Lung microvascular endothelial cell (primary cell): ENCODE measurements at regions not wholly inside any gene's neighbourhood (a gene's known extent, or its start where the extent isn't known, plus 50 kb on each side); places are given as distances from the start of the nearest gene placed in this dataset.

Experiments
- DNase-seq, 2 donors: peaks; one replicate each; pipeline versions ENCODE4 v3.0.0 to v3.0.0-alpha.2; 2010; ENCODE audit warnings: low read depth in 2 of 2

DNA sequence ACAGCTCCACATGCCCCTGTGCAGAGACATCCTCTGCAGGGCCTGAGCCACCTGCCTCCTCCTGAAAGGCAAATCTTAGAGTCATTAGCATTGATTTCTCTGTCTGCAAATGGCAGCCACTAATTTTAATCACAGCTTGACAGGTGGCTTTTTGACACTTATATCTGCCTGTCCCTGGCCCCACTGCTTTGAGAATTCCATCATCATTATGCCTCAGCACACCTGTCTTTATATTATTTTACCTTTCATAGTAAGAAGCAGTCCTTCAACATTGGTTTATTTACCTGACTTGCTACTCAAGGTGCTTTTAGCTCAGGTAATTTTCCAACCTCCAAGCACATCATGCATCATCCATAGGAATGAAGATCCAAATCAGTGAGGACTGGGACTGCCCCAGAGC lies 451.3 kb downstream of the MTRR start:
- DNase-seq = no peak

DNA sequence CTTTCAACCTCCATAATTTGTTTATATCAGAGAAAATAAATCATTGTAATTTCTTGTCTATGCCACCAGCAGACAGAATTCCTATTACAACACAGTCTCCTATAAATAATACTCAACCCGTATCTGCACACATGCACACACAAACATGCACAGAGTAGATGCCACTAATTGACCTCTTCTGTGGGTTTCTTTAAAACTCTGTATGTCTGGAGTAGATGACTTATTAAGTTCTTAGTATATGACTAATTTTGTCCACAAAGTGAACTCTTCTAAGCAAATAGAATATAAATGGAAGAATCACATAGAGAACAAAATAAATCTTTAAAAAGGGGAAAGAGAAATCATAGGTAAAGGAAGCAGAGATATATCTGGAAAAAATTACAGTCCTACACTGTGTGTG lies 452.3 kb downstream of the MTRR start:
- no peak for DNase-seq

DNA sequence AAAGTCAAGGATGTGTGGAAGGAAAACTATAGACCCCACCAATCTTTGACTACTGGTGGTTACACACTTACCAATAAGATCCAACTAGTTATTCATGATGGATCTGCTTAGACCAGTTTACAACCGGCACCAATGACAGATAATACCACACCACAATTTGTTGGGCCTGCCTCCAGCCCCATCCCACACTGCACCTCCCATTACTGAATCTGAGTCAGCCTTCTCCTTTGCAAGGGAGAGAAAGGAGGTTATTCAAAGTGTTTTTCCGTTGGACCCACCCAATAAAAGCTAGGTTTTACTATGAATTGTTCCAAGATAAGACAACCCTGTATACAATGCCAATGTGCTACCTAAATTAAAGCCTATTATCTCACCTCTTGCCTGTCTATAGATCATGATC lies 453.5 kb downstream of the MTRR start:
- no peak for DNase-seq

DNA sequence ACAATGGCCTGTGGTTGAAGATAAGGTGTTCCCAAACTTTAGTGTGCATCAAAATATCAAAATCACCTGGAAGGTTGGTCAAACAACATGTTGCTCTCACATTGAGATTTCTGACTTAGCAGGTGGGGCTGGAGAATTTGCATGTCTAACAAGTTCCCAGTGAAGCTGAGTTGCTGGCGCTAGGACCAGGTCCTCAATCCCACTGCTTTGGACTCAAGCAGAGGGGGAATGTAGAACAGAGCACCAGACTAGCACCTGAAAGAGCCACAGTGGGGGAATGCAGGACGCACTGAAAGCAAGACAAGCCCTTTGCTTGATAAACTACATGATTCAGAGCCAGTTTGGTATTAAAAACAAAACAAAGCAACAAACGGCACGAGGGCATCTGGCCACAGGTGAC lies 458.1 kb downstream of the MTRR start:
- no peak for DNase-seq

DNA sequence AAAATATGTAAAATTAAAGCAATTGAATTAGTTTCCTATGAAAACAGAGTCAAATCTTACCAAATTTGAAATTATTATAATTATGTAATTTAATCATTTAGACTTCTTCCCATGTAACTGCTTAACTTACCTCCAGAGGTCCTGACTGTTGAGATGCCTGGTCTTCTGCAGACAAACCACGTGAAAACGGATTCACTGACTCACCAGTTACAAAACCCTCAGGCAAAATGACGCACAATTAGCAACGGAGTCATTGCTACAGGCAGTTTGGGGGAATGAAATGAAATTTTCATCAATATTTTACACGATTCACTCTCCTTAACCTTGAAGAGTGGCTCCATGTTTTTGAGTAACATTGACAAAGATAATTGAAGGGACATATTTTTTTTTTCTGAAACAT lies 460.8 kb downstream of the MTRR start:
- DNase-seq = no peak

DNA sequence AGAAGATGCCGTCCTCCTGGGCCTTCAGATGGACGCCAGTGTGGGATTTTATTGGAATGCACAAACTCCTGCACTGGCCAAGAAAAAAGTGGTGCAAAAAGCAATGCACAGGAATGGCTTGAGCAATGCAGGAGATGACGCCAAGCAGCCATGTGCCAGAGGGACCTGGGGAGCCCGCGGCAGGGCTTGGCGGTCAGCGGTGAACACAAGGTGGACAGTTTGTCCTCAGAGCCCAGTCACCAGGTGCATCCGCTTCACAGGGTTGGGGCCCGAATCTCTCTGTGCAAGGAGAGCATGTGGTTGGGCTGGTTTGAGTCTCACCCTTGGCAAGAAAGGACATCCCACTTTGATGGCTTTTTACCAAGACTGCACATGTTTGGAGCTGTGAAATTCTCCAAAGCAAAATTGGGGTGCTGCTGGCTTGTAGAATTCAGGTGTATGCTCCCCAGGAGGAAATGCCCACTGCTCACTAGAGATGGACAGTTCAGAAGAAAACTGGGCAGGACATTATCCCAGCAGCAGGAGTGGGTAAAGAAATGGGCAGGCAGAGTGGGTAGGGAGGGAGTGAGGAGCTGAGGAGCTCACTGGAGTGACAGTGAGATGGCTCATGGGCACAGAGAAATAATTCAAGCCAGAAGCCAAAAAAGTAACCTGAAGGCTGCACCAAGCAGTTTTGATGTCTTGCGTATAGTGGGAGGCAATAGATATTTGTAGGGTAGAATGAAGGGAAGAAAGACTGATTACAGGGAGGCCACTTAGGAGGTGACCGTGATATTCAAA lies 463.9 kb downstream of the MTRR start:
- no peak for DNase-seq

DNA sequence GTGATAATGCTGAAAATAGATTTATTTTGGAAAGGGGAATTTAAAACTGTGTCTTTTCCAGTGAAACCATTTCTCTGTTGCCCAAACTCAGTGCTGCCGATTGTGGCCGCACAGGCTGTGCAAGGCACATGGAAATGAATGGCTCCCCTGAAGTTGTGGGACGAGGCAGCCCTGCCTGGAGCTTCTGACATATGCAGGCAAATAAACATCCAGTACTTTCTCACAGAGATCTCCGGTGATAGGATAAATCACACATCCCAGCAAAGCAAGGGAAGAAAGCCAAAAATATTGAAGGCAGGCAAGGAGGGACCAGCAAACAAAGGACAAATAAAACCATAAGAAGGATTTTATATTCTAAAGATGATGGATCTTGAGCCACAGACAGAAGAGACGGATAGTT lies 464.5 kb downstream of the MTRR start:
- DNase-seq = no peak

DNA sequence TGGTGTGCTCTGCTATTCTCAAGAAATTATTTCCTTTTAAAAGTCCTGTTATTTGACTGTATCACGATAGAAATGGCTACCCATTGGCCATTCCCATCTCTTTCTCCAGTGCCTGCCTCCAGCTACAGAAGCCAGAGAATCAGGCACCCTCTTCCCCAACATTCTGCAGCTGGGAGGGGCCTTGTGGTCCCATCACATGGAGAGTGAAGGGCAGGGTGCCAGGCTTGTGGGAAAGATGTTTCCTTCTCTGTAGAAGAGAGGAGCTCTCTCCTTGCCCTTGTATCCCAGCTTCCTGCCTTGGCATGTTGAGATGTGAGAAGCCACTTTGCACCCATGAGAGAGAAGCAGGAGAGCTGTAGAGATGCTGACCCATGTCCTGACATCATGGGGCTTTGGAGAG lies 465.0 kb downstream of the MTRR start:
- DNase-seq = no peak

DNA sequence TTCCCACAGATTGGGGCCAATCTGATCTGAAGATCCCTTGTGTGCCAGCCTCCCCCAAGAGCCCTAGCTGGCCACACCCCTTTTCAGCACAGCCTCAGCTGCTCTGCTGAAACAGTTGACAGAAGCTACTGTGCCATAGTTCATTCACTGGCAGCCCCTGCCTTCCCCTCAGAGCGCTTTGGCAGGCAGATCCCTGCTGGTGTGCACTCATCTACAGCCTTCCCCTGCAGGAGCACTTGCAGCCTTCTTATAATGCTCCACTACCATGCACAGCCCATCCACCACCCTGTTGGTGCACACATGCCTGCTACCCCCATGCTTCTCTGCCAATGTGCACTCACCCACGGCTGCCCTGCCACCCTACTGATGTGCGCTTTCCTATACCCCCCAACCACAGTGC lies 471.3 kb downstream of the MTRR start:
- no peak for DNase-seq

DNA sequence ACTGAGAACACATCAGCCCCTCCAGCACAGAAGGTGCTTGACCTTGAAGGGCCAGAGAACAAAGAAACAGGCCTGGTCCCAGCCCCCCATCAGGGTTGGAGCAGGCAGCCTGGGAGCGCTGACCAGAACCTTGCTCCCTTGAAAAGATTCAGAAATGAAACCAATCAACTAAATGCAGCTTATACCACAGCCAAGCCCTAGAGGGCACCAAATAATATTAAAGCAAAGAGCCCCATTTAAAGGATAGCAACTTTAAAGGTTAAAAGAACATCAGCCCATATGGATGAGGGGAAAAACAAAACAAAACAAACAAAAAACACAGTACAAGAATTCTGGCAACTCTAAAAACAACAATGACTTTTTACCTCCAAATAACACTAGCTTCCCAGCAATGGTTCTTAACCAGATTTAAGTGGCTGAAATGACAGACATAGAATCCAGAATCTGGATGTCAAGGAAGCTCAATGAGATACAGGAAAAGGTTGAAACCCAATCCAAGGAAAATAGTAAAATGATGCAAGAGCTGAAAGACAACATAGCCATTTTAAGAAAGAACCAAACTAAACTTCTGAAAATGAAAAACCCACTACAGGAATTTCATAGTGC lies 471.9 kb downstream of the MTRR start:
- no peak for DNase-seq

DNA sequence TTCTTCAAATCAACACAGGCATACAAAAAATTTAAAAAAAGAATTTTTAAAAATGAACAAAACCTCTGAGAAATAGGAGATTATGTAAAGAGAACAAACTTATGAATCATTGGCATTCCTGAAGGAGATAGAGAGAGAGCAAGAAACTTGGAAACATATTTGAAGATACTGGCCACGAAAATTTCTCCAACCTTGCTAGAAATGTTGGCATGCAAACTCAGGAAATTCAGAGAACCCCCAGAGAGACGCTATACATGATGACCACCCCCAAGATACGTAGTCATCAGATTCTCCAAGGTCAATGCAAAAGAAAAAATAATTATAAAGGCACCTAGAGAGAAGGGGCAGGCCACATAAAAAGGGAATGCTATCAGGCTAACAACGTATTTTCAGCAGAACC lies 472.5 kb downstream of the MTRR start:
- DNase-seq = no peak

DNA sequence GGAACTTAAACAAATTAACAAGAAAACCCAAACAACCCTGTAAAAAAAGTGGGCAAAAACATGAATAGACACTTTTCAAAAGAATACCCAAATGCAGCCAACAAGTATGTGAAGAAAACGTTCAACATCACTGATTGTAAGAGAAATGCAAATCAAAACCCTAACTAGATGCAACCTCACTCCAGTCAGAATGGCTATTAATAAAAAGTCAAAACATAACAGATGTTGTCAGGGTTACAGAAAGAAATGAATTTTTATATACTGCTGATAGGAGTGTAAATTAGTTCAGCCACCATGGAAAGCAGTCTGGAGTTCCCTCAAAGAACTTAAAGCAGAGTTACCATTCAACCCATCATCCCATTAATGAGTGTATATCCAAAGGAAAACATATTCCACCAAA lies 479.0 kb downstream of the MTRR start:
- no peak for DNase-seq

DNA sequence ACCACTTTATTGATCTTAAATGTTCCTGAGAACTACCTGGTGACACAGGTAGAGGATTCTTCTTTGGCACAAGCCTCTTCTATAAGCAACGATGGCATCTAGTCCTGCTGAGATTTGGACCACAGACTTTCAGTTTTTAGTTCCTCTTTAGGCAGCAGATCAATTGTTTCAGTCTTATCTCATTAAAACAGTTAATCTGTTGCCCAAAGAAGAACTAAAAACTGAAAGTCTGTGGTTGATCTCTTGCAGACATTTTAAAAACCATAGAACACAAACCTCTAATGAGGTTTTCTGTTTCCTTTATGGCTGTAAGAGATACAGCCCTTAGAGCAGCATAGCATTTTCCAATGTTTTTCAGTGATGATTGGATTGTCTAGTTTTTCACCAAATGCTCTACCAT lies 480.9 kb downstream of the MTRR start:
- DNase-seq = no peak

DNA sequence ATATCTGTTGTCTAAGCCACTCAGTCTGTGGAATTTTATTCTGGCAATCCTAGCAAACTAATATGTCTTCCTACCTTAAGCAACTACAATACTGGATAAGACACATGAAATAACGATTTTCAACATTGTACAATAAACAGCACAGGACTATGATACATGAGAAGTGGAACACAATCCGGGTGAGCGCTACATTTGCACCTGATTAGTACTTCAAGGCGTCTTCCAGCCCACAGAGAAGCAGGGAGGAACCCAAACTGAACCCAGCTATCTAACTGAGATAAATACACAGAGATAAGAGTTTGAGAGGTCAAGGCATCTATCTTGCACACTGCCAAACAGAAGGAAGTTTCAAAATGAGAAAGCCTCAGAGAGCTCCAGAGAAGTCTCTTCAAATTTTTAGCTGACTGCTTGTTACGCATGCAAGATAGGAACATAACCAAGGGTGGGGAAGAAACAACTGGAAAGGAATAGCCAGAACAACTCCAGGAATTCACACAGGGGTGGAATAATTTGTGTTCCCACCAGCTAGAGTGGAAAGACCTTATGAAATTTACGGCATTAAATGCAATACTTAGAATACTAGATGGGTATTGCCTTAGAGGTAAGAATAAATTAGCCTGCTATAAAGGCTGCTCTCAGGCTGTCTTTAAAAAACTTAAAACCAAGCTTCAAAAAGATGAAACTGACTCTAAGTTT lies 481.8 kb downstream of the MTRR start:
- no peak for DNase-seq

DNA sequence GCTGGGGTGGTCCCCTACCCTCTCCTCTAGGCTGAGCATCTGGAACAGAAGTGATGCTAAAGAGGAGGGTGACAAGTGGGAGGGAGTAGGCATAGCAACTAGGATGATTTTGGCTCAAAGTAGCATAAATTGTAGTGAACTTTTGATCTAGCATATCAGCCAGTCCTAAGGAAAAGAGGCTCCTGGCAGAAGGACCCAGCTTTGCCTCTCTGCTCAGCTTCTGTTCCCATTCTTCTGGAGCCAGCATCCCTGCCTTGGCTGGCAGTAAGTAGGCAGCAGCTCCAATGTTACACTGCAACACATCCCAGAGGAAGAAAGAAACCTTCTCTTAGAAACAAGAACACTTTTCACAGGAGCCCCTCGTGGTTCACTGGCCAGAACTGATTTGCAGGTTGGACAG lies 487.0 kb downstream of the MTRR start:
- no peak for DNase-seq

DNA sequence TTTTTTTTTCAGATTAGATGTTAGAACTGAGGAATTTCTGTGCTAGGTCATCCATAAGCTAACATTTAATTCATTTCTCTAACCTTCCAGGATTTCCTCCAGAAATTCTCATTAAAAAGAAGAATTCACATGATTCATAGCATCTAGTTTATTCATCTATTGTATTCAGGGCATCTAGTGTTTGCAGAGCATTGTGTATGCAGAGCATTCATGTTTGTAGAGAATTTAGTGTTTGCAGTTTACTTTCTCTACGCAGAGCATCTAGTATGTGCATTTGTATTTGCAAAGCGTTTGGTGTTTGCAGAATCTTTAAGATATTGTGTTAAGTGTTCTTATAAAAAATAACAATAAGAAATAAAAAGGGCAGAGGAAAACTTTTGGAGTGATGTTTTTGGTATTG lies 491.1 kb downstream of the MTRR start:
- no peak for DNase-seq

DNA sequence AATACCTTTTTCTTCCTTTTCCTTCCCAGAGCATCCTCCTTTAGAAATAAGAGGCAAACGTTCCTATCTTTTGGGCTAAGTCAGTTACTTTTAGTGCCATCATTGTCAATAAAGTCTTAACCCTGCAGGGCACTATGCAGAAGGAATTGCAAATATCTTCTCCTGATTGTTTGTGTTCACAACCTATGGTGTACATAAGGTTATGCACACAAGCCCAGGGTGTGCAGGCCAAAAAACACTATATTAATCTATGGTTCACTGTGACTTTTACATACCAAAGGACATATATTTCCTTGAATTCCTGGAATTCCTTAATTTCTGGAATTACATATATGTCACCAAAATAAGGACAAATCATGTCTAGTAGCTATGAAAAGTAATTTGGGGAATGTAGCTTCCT lies 493.5 kb downstream of the MTRR start:
- DNase-seq = no peak

DNA sequence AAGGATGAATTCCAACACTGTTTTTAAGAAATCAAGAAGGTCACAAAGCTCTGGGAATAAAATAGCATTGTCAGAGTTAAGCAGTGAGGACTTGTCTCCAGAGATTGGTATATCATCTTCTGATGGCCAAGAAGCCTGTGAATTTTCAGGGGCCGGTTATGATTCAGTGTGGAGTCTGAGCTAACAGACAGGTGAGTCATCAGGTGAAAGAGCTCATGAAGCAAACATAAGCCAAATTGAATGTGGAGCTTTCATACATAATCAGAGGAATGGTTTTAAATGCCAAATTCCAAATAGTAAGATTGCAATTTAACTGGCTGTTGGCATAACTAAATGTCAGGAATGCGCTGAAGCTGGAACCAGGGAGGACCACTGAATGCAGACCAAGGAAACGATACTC lies 494.2 kb downstream of the MTRR start:
- DNase-seq = no peak

DNA sequence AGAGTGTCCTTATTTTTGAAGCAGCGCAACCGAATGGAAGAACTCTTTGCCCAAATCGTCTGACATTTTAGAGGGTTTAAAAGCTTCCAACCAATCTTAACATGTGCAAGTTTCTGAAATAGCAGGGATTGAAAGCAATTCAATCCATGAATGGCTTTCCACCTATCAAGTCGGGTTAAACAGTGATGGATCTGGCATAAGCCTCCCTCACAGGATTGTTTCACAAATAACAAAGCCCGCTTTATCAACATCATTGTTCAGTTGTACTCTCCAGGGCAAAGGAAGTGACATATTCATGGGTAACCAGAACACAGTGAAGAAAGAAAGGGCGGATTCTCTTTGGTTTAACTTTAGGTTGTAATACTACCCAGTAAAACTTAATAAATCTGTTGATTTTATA lies 497.3 kb downstream of the MTRR start:
- no peak for DNase-seq

DNA sequence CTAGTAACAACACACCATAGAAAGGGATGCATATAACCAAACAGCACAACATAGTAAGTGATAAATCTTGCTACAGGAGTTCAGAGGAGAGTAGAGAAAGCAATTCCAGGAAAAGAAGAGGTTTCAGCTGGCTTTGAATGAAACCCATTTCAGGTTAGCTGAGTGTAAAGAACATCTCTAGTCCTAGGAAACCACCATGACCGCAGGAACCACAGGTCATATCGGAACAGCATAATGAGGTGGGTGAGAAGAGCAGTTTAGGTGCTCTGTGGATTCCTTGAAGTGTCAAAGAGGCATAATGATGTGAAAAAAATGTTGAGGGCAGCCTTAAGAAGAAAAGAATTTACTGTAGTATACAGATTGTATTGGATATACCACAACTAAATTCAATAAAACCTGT lies 507.5 kb downstream of the MTRR start:
- no peak for DNase-seq

DNA sequence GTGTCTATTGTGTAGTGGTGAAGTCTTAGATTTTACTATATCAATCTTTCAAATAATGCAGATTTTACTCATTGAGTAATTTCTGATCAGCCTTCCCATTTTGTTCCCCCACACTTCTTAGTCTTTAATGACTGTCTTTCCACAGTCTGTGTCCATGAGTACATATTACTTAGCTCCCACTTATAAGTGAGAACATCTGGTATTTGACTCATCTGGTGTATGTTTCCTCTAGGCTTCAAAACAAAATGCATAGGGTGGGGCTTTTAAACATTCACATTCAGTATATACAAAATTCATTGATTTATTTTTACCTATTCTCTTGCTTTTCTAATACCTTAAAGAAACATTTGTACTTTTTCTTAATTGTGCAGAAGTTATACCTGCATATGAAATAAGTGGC lies 513.0 kb downstream of the MTRR start:
- no peak for DNase-seq

DNA sequence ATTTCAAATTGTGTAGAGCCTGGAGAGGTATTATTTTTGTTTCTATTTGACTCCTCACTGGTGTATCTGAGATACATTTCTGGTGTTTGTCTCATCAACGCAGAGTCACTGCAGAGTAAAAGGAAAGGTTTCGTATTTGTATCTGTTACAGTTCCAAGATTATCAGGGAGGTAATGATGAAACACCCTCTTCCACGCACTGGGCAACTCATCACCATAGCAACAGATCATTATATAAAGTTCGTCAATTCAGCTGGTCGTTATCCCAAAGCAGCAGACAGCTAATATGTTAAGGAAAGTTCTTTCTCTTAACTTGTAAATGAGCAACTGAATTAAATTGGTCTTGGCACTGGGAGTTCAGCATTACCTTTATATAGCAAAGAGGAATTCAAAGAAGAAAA lies 513.5 kb downstream of the MTRR start:
- DNase-seq = no peak

DNA sequence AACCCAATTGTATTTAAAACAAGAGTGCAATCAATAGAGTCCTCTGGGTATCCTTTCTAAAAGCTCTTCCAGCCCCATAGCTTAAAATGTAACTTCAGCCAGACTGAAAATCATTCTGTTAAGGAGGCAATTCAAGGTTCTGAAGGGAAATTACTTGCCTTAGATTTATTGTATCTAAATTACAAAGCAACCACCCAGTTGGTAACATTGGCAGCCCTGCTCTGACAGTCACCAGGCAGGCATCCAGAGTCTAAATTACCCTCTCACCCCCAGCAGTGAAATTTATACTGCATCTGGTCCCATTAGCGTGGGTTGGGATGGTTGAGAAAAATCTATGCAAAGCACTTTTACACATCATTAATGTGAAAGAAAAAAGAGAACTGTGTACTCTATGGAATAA lies 514.7 kb downstream of the MTRR start:
- DNase-seq = no peak
